ENCODE measurements at regions not wholly inside any gene's neighbourhood (a gene's known extent, or its start where the extent isn't known, plus 50 kb on each side); places are given as distances from the start of the nearest gene placed in this dataset.

DNA sequence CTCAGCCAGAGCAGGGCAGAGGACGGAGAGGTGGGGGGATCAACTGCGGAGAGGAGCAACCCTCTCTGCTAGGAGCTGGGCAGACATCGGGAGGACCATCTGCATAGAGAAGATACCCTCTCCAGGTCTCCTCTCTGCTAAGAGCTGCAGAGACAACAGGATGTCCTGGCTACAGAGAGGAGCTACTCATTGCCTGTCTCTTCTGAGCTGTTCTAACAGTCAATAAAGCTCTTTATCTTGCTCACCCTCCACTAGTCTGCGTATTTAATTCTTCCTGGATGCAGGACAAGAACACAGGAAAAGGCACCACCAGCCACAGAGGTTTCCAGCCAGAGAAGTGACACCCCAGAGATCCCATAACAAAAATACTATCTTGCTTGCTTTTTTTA lies 871.1 kb upstream of the GJE1 start:
- TF ChIP-seq EZH2 (IDR thresholded peaks at IDR 0.05) (no peak), EZH2phosphoT487 (IDR thresholded peaks at IDR 0.05) (no peak)
- TF ChIP-seq, protein P1, sequence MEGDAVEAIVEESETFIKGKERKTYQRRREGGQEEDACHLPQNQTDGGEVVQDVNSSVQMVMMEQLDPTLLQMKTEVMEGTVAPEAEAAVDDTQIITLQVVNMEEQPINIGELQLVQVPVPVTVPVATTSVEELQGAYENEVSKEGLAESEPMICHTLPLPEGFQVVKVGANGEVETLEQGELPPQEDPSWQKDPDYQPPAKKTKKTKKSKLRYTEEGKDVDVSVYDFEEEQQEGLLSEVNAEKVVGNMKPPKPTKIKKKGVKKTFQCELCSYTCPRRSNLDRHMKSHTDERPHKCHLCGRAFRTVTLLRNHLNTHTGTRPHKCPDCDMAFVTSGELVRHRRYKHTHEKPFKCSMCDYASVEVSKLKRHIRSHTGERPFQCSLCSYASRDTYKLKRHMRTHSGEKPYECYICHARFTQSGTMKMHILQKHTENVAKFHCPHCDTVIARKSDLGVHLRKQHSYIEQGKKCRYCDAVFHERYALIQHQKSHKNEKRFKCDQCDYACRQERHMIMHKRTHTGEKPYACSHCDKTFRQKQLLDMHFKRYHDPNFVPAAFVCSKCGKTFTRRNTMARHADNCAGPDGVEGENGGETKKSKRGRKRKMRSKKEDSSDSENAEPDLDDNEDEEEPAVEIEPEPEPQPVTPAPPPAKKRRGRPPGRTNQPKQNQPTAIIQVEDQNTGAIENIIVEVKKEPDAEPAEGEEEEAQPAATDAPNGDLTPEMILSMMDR (IDR thresholded peaks at IDR 0.05), result no peak
